ENCODE measurements at regions not wholly inside any gene's neighbourhood (a gene's known extent, or its start where the extent isn't known, plus 50 kb on each side); places are given as distances from the start of the nearest gene placed in this dataset.
A peak's percentile ranks its signal among the peaks of the same experiment; 100 is the strongest.

DNA sequence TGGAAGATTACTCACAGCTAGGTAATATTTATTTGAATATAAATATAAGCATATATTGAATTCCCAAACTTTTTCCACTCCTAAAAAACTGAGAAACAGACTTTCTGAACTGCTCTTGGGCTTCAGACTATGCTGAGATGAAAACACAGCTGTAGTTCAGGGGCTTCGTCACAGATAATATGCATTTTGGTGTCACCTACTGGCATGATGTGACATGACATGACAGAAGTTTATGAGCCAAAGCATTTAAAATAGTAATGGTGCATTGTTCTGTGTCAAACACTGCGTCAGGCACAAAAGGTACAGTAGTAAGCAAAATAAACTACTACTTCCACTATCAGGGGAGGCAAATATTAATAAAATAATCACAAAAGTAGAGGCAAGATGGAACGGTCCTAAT is 171.3 kb downstream of the BTC start:
- POLR2A ChIA-PET, result interaction anchor here (0.6 kb wide), 1 partner anchor 305 kb away, joined by 3 read pairs; no protein-coding TSS in a partner anchor
- CTCF ChIA-PET, result interaction anchor here (0.9 to 2.3 kb wide), 6 partner anchors 9 to 247 kb away, joined by 3 to 12 read pairs (median 4); no protein-coding TSS in a partner anchor
- TF ChIP-seq, protein P1, sequence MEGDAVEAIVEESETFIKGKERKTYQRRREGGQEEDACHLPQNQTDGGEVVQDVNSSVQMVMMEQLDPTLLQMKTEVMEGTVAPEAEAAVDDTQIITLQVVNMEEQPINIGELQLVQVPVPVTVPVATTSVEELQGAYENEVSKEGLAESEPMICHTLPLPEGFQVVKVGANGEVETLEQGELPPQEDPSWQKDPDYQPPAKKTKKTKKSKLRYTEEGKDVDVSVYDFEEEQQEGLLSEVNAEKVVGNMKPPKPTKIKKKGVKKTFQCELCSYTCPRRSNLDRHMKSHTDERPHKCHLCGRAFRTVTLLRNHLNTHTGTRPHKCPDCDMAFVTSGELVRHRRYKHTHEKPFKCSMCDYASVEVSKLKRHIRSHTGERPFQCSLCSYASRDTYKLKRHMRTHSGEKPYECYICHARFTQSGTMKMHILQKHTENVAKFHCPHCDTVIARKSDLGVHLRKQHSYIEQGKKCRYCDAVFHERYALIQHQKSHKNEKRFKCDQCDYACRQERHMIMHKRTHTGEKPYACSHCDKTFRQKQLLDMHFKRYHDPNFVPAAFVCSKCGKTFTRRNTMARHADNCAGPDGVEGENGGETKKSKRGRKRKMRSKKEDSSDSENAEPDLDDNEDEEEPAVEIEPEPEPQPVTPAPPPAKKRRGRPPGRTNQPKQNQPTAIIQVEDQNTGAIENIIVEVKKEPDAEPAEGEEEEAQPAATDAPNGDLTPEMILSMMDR (IDR thresholded peaks at IDR 0.05), result peak; percentile 20; the same call in 1 of the 2 replicates
- TF ChIP-seq SOX15 (CRISPR knock-in tag; IDR thresholded peaks at IDR 0.05), result no peak
- no peaks in the 10 kb centered on the region for H3K4me1 Mint-ChIP-seq
- no peak for DNase-seq (ENCODE audit: low spot score)
- H3K36me3 Mint-ChIP-seq, result no peaks in the 10 kb centered on the region
- no peak overlapping the region for H3K4me3 Mint-ChIP-seq
- no peaks in the 10 kb centered on the region for H3K27me3 Mint-ChIP-seq (ENCODE audit: low read depth)
- peak; percentile 82 for ATAC-seq
- H3K9me3 Mint-ChIP-seq, result no peaks in the 10 kb centered on the region
- no peak overlapping the region for H3K27ac Mint-ChIP-seq

DNA sequence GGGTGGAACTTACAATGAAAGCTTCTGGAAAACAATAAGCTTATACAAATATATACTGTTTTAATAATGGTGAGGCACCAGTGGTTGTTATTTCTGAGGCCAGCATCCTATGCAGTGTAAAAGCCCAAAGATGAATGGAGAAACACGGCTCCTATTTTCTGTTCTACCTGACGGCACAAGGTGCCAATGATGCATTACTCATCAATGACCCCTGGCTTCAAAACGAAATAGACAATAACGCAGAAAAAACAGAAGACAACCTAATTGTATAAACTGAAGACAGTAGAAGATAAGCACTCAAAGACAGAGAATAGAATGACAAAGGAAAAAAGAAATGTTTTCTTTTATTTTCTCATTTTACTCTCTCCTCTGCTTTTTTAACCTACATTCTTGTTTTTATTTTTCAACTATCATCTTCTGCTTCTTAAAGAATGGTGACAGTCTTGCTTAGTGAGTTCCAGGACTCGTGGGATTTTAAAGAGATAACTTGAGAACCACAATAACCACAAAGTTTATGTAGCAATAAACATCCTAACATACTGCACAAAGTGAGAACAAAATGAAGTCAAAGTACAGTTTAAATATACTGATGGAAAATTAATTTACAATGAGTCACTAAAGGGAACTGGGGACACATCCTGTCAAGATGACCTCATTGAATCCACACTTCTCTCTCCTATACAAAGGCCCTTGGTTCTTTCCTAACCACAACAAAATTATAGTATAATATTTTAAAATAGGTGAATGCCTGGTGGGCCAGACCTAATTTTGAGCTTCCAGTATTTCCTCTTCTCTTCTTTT is 169.8 kb downstream of the BTC start:
- no peak overlapping the region for H3K4me3 Mint-ChIP-seq
- H3K27me3 Mint-ChIP-seq (ENCODE audit: low read depth), result no peaks in the 10 kb centered on the region
- POLR2A ChIA-PET, result no interaction called here
- H3K27ac Mint-ChIP-seq, result no peak overlapping the region
- DNase-seq (ENCODE audit: low spot score), result no peak
- no peak for ATAC-seq
- TF ChIP-seq GABPB1 (CRISPR knock-in tag; IDR thresholded peaks at IDR 0.05), result 0 out of 2 replicates have a peak, but pooled peaks have one; percentile 21
- TF ChIP-seq, protein P2, sequence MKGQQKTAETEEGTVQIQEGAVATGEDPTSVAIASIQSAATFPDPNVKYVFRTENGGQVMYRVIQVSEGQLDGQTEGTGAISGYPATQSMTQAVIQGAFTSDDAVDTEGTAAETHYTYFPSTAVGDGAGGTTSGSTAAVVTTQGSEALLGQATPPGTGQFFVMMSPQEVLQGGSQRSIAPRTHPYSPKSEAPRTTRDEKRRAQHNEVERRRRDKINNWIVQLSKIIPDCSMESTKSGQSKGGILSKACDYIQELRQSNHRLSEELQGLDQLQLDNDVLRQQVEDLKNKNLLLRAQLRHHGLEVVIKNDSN (CRISPR knock-in tag; IDR thresholded peaks at IDR 0.05), result no peak
- H3K36me3 Mint-ChIP-seq, result no peaks in the 10 kb centered on the region
- no peaks in the 10 kb centered on the region for H3K4me1 Mint-ChIP-seq
- CTCF ChIA-PET, result interaction anchor here (1.9 kb wide), 1 partner anchor 47 kb away, joined by 5 read pairs; no protein-coding TSS in a partner anchor
- no peaks in the 10 kb centered on the region for H3K9me3 Mint-ChIP-seq

DNA sequence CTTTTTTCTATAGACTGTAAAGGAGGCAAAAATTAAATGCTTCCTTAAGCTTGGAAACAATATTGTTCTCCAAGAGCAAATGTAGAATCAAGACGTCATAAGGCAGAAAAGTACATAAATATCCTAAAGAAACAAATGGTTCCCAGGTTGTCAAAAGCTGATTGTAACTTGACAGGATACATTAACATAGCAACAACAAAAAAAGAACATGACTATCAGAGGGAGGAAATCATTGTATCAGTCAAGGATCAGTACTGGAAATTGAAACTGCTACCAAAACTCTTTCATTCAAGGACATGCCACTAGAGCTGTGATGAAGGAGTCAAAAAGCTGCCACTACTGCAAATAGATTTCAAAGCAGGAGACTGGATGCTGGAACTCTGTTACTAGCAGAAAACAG is 168.3 kb downstream of the BTC start:
- ChIA-PET POLR2A (no interaction called here), CTCF (interaction anchor here (1.9 kb wide), 1 partner anchor 45 kb away, joined by 5 read pairs; no protein-coding TSS in a partner anchor)
- Mint-ChIP-seq H3K36me3 (no peaks in the 10 kb centered on the region), H3K4me1 (no peaks in the 10 kb centered on the region), H3K4me3 (no peak overlapping the region), H3K9me3 (no peaks in the 10 kb centered on the region), H3K27me3 (ENCODE audit: low read depth) (no peaks in the 10 kb centered on the region), H3K27ac (no peak overlapping the region)
- DNase-seq (ENCODE audit: low spot score) (no peak), ATAC-seq (no peak)
- TF ChIP-seq NFE2L1 (CRISPR knock-in tag; IDR thresholded peaks at IDR 0.05) (no peak), TEAD1 (CRISPR knock-in tag; IDR thresholded peaks at IDR 0.05) (no peak), ZNF263 (CRISPR knock-in tag; IDR thresholded peaks at IDR 0.05; ENCODE audit: low read depth) (no peak), SOX15 (CRISPR knock-in tag; IDR thresholded peaks at IDR 0.05) (no peak), SP1 (CRISPR knock-in tag; conservative IDR thresholded peaks at IDR 0.05) (no peak), MXD4 (CRISPR knock-in tag; IDR thresholded peaks at IDR 0.05; ENCODE audit: borderline replicate concordance) (no peak)
- TF ChIP-seq, protein P3, sequence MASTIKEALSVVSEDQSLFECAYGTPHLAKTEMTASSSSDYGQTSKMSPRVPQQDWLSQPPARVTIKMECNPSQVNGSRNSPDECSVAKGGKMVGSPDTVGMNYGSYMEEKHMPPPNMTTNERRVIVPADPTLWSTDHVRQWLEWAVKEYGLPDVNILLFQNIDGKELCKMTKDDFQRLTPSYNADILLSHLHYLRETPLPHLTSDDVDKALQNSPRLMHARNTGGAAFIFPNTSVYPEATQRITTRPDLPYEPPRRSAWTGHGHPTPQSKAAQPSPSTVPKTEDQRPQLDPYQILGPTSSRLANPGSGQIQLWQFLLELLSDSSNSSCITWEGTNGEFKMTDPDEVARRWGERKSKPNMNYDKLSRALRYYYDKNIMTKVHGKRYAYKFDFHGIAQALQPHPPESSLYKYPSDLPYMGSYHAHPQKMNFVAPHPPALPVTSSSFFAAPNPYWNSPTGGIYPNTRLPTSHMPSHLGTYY (CRISPR knock-in tag; IDR thresholded peaks at IDR 0.05), result no peak
- TF ChIP-seq, protein P4, sequence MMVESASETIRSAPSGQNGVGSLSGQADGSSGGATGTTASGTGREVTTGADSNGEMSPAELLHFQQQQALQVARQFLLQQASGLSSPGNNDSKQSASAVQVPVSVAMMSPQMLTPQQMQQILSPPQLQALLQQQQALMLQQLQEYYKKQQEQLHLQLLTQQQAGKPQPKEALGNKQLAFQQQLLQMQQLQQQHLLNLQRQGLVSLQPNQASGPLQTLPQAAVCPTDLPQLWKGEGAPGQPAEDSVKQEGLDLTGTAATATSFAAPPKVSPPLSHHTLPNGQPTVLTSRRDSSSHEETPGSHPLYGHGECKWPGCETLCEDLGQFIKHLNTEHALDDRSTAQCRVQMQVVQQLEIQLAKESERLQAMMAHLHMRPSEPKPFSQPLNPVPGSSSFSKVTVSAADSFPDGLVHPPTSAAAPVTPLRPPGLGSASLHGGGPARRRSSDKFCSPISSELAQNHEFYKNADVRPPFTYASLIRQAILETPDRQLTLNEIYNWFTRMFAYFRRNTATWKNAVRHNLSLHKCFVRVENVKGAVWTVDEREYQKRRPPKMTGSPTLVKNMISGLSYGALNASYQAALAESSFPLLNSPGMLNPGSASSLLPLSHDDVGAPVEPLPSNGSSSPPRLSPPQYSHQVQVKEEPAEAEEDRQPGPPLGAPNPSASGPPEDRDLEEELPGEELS (CRISPR knock-in tag; IDR thresholded peaks at IDR 0.05), result no peak
- TF ChIP-seq, protein P2 (CRISPR knock-in tag; IDR thresholded peaks at IDR 0.05), result no peak
- TF ChIP-seq, protein P5, sequence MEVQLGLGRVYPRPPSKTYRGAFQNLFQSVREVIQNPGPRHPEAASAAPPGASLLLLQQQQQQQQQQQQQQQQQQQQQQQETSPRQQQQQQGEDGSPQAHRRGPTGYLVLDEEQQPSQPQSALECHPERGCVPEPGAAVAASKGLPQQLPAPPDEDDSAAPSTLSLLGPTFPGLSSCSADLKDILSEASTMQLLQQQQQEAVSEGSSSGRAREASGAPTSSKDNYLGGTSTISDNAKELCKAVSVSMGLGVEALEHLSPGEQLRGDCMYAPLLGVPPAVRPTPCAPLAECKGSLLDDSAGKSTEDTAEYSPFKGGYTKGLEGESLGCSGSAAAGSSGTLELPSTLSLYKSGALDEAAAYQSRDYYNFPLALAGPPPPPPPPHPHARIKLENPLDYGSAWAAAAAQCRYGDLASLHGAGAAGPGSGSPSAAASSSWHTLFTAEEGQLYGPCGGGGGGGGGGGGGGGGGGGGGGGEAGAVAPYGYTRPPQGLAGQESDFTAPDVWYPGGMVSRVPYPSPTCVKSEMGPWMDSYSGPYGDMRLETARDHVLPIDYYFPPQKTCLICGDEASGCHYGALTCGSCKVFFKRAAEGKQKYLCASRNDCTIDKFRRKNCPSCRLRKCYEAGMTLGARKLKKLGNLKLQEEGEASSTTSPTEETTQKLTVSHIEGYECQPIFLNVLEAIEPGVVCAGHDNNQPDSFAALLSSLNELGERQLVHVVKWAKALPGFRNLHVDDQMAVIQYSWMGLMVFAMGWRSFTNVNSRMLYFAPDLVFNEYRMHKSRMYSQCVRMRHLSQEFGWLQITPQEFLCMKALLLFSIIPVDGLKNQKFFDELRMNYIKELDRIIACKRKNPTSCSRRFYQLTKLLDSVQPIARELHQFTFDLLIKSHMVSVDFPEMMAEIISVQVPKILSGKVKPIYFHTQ (CRISPR knock-in tag; IDR thresholded peaks at IDR 0.05), result no peak
- TF ChIP-seq, protein P6, sequence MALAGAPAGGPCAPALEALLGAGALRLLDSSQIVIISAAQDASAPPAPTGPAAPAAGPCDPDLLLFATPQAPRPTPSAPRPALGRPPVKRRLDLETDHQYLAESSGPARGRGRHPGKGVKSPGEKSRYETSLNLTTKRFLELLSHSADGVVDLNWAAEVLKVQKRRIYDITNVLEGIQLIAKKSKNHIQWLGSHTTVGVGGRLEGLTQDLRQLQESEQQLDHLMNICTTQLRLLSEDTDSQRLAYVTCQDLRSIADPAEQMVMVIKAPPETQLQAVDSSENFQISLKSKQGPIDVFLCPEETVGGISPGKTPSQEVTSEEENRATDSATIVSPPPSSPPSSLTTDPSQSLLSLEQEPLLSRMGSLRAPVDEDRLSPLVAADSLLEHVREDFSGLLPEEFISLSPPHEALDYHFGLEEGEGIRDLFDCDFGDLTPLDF (CRISPR knock-in tag; IDR thresholded peaks at IDR 0.05), result no peak
- TF ChIP-seq, protein P7, sequence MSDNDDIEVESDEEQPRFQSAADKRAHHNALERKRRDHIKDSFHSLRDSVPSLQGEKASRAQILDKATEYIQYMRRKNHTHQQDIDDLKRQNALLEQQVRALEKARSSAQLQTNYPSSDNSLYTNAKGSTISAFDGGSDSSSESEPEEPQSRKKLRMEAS (CRISPR knock-in tag; IDR thresholded peaks at IDR 0.05), result no peak
- TF ChIP-seq, protein P1 (IDR thresholded peaks at IDR 0.05), result no peak
